ENCODE measurements at regions not wholly inside any gene's neighbourhood (a gene's known extent, or its start where the extent isn't known, plus 50 kb on each side); places are given as distances from the start of the nearest gene placed in this dataset.

- no peak for DNase-seq (ENCODE audit: low spot score)
- TF ChIP-seq CTCF (IDR thresholded peaks at IDR 0.05; ENCODE audit: extremely low read depth, missing control alignments), result no peak
Observed at GRCh38 chr20:51305316-51306052, 237.0 kb downstream of the NFATC2 start.

GRCh38 chr20:51303731-51304670 is 238.5 kb downstream of the NFATC2 start:
- no peak for TF ChIP-seq CTCF (IDR thresholded peaks at IDR 0.05; ENCODE audit: extremely low read depth, missing control alignments)
- DNase-seq (ENCODE audit: low spot score), result no peak

GRCh38 chr20:51301026-51301425 is 241.5 kb downstream of the NFATC2 start:
- no peak for TF ChIP-seq CTCF (IDR thresholded peaks at IDR 0.05; ENCODE audit: extremely low read depth, missing control alignments)
- DNase-seq (ENCODE audit: low spot score), result no peak

GRCh38 chr20:51300104-51300503 is 242.4 kb downstream of the NFATC2 start:
- no peak for TF ChIP-seq CTCF (IDR thresholded peaks at IDR 0.05; ENCODE audit: extremely low read depth, missing control alignments)
- DNase-seq (ENCODE audit: low spot score), result no peak

GRCh38 chr20:51299413-51299812 is 243.1 kb downstream of the NFATC2 start:
- TF ChIP-seq CTCF (IDR thresholded peaks at IDR 0.05; ENCODE audit: extremely low read depth, missing control alignments), result no peak
- no peak for DNase-seq (ENCODE audit: low spot score)

GRCh38 chr20:51298141-51298749 is 244.3 kb downstream of the NFATC2 start:
- no peak for TF ChIP-seq CTCF (IDR thresholded peaks at IDR 0.05; ENCODE audit: extremely low read depth, missing control alignments)
- no peak for DNase-seq (ENCODE audit: low spot score)
